ENCODE measurements at regions not wholly inside any gene's neighbourhood (a gene's known extent, or its start where the extent isn't known, plus 50 kb on each side); places are given as distances from the start of the nearest gene placed in this dataset.

GRCh38 chr10:78995987-78996791, 72.6 kb upstream of the ZMIZ1 start:
- Histone ChIP-seq H3K9ac (ENCODE audit: insufficient read length) (no peak overlapping the region), H3K9me3 (ENCODE audit: low read depth, low read length) (no peaks in the 10 kb centered on the region), H3K27ac (no peak overlapping the region), H3K36me3 (ENCODE audit: insufficient read depth, low read length) (no peaks in the 10 kb centered on the region), H3K4me3 (no peak overlapping the region)
- TF ChIP-seq EZH2 (IDR thresholded peaks at IDR 0.05) (no peak), FOXP2 (optimal IDR thresholded peaks at IDR 0.05; ENCODE audit: control extremely low read depth, extremely low read length, insufficient read depth) (no peak), POLR2AphosphoS5 (IDR thresholded peaks at IDR 0.05; ENCODE audit: borderline replicate concordance, low read depth, low read length) (no peak)
- DNase-seq (ENCODE audit: low read depth, low spot score) = no peak

DNA sequence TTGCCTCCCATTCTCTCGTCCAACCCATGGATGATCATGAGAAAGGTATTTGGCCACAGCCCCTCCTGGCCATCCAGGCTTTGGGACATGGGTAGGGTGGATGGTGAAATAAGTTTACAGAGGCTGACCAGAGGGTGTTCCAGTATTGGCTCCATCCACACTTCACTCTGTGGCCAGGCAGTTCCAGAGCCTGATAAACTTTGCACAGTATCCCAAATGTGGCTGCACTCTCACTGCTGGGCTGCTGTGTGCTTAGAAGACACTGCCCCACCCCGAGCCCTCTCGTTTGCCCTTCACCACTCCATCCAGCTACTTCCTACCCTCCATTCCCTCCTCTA, 72.0 kb upstream of the ZMIZ1 start:
- DNase-seq (ENCODE audit: low read depth, low spot score) = no peak
- Histone ChIP-seq H3K4me3 (no peak overlapping the region), H3K9me3 (ENCODE audit: low read depth, low read length) (no peaks in the 10 kb centered on the region), H3K27ac (no peak overlapping the region), H3K9ac (ENCODE audit: insufficient read length) (no peak overlapping the region), H3K36me3 (ENCODE audit: insufficient read depth, low read length) (no peaks in the 10 kb centered on the region)
- no peak for TF ChIP-seq POLR2AphosphoS5 (IDR thresholded peaks at IDR 0.05; ENCODE audit: borderline replicate concordance, low read depth, low read length)
- no peak for TF ChIP-seq EZH2 (IDR thresholded peaks at IDR 0.05)
- no peak for TF ChIP-seq FOXP2 (optimal IDR thresholded peaks at IDR 0.05; ENCODE audit: control extremely low read depth, extremely low read length, insufficient read depth)

DNA sequence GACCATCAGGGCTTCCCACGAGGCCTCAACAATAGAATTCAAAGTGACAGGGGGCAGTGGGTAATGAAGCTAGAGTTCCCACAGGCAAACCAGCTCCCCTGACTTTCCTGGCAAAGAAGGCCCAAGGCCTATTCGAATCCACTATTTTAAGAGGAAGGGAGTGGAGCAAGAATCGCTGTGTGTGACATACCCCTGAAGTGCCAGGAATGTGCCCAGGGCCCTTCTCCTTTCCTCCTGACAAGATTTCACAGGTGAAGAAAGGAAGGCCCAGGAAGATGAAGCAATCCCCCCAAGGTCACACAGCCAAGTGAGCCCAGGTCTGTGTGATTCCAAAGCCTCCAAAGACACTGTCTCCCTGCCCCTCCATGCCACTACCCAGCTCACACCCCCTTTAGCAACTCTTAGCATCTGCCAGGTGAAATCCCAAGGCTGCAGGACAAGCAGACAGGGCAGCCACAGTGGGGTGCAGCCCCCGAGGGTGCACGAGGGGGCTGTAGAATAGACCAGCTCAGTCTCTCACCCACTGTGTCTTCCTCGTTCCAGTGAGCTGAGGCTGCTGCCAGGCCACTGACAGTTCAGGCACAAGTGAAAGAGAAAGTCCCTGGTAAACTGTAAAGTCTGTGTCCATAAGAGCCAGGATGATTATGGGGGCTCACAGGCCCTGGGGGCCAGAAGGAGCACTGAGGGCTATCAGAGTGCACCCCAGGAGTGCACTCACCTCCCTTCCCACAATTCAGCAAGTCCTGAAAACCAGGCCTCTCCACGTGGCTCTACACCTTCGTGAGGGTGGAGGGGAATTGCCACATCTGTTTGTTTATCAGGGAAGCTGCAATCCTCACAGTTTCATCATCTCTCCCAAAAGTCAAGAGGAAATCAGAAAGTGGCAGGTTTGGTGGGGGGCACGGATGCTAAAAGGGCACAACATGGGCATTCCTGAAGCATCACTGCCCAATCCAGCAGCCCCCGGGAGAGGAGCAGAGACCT, 70.8 kb upstream of the ZMIZ1 start:
- Histone ChIP-seq H3K36me3 (ENCODE audit: insufficient read depth, low read length) (no peaks in the 10 kb centered on the region), H3K9me3 (ENCODE audit: low read depth, low read length) (no peaks in the 10 kb centered on the region), H3K4me3 (no peak overlapping the region), H3K9ac (ENCODE audit: insufficient read length) (no peak overlapping the region), H3K27ac (no peak overlapping the region)
- TF ChIP-seq POLR2AphosphoS5 (IDR thresholded peaks at IDR 0.05; ENCODE audit: borderline replicate concordance, low read depth, low read length) = no peak
- TF ChIP-seq FOXP2 (optimal IDR thresholded peaks at IDR 0.05; ENCODE audit: control extremely low read depth, extremely low read length, insufficient read depth) = no peak
- TF ChIP-seq EZH2 (IDR thresholded peaks at IDR 0.05) = no peak
- no peak for DNase-seq (ENCODE audit: low read depth, low spot score)

GRCh38 chr10:79001082-79001885, 67.5 kb upstream of the ZMIZ1 start:
- no peak overlapping the region for H3K9ac ChIP-seq (ENCODE audit: insufficient read length)
- H3K36me3 ChIP-seq (ENCODE audit: insufficient read depth, low read length) = no peaks in the 10 kb centered on the region
- DNase-seq (ENCODE audit: low read depth, low spot score) = no peak
- no peak overlapping the region for H3K4me3 ChIP-seq
- TF ChIP-seq POLR2AphosphoS5 (IDR thresholded peaks at IDR 0.05; ENCODE audit: borderline replicate concordance, low read depth, low read length) (no peak), FOXP2 (optimal IDR thresholded peaks at IDR 0.05; ENCODE audit: control extremely low read depth, extremely low read length, insufficient read depth) (no peak), EZH2 (IDR thresholded peaks at IDR 0.05) (no peak)
- H3K27ac ChIP-seq = no peak overlapping the region
- H3K9me3 ChIP-seq (ENCODE audit: low read depth, low read length) = no peaks in the 10 kb centered on the region

- Histone ChIP-seq H3K9me3 (ENCODE audit: low read depth, low read length) (no peaks in the 10 kb centered on the region), H3K27ac (no peak overlapping the region), H3K4me3 (no peak overlapping the region), H3K36me3 (ENCODE audit: insufficient read depth, low read length) (no peaks in the 10 kb centered on the region), H3K9ac (ENCODE audit: insufficient read length) (no peak overlapping the region)
- no peak for DNase-seq (ENCODE audit: low read depth, low spot score)
- TF ChIP-seq POLR2AphosphoS5 (IDR thresholded peaks at IDR 0.05; ENCODE audit: borderline replicate concordance, low read depth, low read length) (no peak), EZH2 (IDR thresholded peaks at IDR 0.05) (no peak), FOXP2 (optimal IDR thresholded peaks at IDR 0.05; ENCODE audit: control extremely low read depth, extremely low read length, insufficient read depth) (no peak)
Measured at GRCh38 chr10:79002336-79002735, 66.4 kb upstream of the ZMIZ1 start.

- Histone ChIP-seq H3K4me3 (no peak overlapping the region), H3K9me3 (ENCODE audit: low read depth, low read length) (no peaks in the 10 kb centered on the region), H3K36me3 (ENCODE audit: insufficient read depth, low read length) (no peaks in the 10 kb centered on the region), H3K9ac (ENCODE audit: insufficient read length) (no peak overlapping the region), H3K27ac (no peak overlapping the region)
- DNase-seq (ENCODE audit: low read depth, low spot score) = no peak
- TF ChIP-seq FOXP2 (optimal IDR thresholded peaks at IDR 0.05; ENCODE audit: control extremely low read depth, extremely low read length, insufficient read depth) = no peak
- no peak for TF ChIP-seq POLR2AphosphoS5 (IDR thresholded peaks at IDR 0.05; ENCODE audit: borderline replicate concordance, low read depth, low read length)
- no peak for TF ChIP-seq EZH2 (IDR thresholded peaks at IDR 0.05)
Measured at GRCh38 chr10:79003183-79004100, 65.3 kb upstream of the ZMIZ1 start.

DNA sequence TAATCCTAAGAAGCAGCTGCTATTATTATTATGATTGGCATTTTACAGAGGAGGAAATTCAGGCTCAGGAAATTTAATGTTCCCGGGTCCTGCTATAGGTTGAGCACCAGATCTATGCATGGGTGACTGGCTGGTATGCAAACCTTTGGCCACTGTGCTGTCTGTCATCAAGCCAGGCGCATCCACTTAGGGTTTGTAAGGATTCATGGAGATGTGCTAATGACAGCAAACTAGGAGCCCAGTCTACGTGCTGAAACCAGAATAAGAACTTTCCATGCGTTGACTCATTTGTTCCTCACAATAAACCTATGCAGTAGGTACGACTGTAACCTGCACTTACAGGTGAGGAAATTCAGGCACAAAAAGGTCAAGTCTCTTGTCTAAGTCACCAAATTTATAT, 64.5 kb upstream of the ZMIZ1 start:
- H3K27ac ChIP-seq = no peak overlapping the region
- no peak for TF ChIP-seq POLR2AphosphoS5 (IDR thresholded peaks at IDR 0.05; ENCODE audit: borderline replicate concordance, low read depth, low read length)
- TF ChIP-seq FOXP2 (optimal IDR thresholded peaks at IDR 0.05; ENCODE audit: control extremely low read depth, extremely low read length, insufficient read depth) = no peak
- TF ChIP-seq EZH2 (IDR thresholded peaks at IDR 0.05) = no peak
- no peaks in the 10 kb centered on the region for H3K36me3 ChIP-seq (ENCODE audit: insufficient read depth, low read length)
- no peak overlapping the region for H3K4me3 ChIP-seq
- no peak overlapping the region for H3K9ac ChIP-seq (ENCODE audit: insufficient read length)
- H3K9me3 ChIP-seq (ENCODE audit: low read depth, low read length) = no peaks in the 10 kb centered on the region
- DNase-seq (ENCODE audit: low read depth, low spot score) = no peak

Data from SK-N-MC (cell line).